Activated B cell treated with CpG ODN at 0.5 μM for 24 hours (primary cell): ENCODE measurements at regions not wholly inside any gene's neighbourhood (a gene's known extent, or its start where the extent isn't known, plus 50 kb on each side); places are given as distances from the start of the nearest gene placed in this dataset.
"Not testable (repeated sequence)": the region's sequence is repeated elsewhere in the genome, so short reads cannot be mapped to it uniquely, and the experiment has no call there.

Experiments
- ATAC-seq: fragments of 200-7000 bp; cut with Tn5 transposase; one replicate; pipeline ENCODE4 v1.10.0; 2021; ENCODE audit warnings: low read depth, mild to moderate bottlenecking, moderate library complexity
- CTCF ChIA-PET: fragments of 350-600 bp; sonication (Branson Sonifier 250); formaldehyde crosslinking; loops from one replicate; lab custom pipeline; 2021; ENCODE audit warnings: antibody characterized with exemption; lab: Charles Lee
- POLR2A ChIA-PET: fragments of 350-600 bp; sonication (Branson Sonifier 250); formaldehyde crosslinking; loops from one replicate; lab custom pipeline; 2021; ENCODE audit warnings: antibody characterized with exemption; lab: Charles Lee
- DNase-seq: peaks from one replicate; pipeline ENCODE4 v3.0.0; 2022
- H3K27ac Mint-ChIP-seq: one replicate; pipeline ENCODE4 v1.8.0; 2020; ENCODE audit warnings: mixed read lengths
- H3K27me3 Mint-ChIP-seq: one replicate; pipeline ENCODE4 v1.8.0; 2021; ENCODE audit warnings: mixed read lengths
- H3K36me3 Mint-ChIP-seq: one replicate; pipeline ENCODE4 v1.8.0; 2021; ENCODE audit warnings: low read depth, mixed read lengths
- H3K4me1 Mint-ChIP-seq: one replicate; pipeline ENCODE4 v1.8.0; 2021; ENCODE audit warnings: mixed read lengths
- H3K4me3 Mint-ChIP-seq: one replicate; pipeline ENCODE4 v1.8.0; 2020; ENCODE audit warnings: mild to moderate bottlenecking, mixed read lengths
- H3K9me3 Mint-ChIP-seq: one replicate; pipeline ENCODE4 v1.8.0; 2020; ENCODE audit warnings: mixed read lengths
- CTCF ChIP-seq: fragments of 200-600 bp; IDR thresholded peaks from one replicate; pipeline ENCODE4 v1.8.0; 2022; ENCODE audit warnings: antibody characterized with exemption, mild to moderate bottlenecking
- intact Hi-C: fragments of 100-400 bp; cut with micrococcal nuclease; formaldehyde crosslinking; loops from one replicate; pipeline ENCODE4 v1.15.1; 2024

DNA sequence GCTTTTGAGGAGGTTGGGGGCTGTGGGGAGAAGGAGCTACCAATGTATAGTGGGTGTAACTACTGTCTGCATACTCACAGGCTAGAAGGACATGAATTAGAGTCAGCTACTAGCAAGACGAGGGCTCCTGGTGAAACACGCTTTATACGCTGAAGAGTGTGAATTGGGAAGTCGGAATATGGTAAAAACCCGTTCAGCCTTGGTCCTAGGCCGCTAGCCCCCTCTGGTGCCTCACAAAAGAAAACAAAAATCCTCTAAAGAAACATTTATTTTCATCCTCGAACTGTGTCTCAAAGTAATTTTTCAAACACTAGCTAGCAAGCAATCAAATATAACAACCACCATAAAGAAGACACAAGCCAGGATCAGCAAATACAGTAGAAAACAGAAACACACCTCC lies 338.1 kb upstream of the SEMA3C start:
- no peak for TF ChIP-seq CTCF
- H3K27ac Mint-ChIP-seq = no peak overlapping the region
- no peak overlapping the region for H3K4me3 Mint-ChIP-seq
- POLR2A ChIA-PET = no interaction called here
- ATAC-seq (no peak), DNase-seq (no peak)
- H3K27me3 Mint-ChIP-seq = no peaks in the 10 kb centered on the region
- no peaks in the 10 kb centered on the region for H3K4me1 Mint-ChIP-seq
- H3K9me3 Mint-ChIP-seq = peaks cover 12% of the 10 kb centered on the region
- CTCF ChIA-PET = no interaction called here
- intact Hi-C loops = no loop called here
- no peaks in the 10 kb centered on the region for H3K36me3 Mint-ChIP-seq

GRCh38 chr7:81248420-81248819 lies 329.6 kb upstream of the SEMA3C start:
- ChIA-PET POLR2A (no interaction called here), CTCF (no interaction called here)
- Mint-ChIP-seq H3K9me3 (peaks cover 3% of the 10 kb centered on the region), H3K36me3 (no peaks in the 10 kb centered on the region), H3K4me3 (no peak overlapping the region), H3K4me1 (no peaks in the 10 kb centered on the region), H3K27ac (no peak overlapping the region), H3K27me3 (no peaks in the 10 kb centered on the region)
- TF ChIP-seq CTCF = no peak
- intact Hi-C loops = no loop called here
- ATAC-seq = no peak
- no peak for DNase-seq

- H3K4me3 Mint-ChIP-seq, ATAC-seq, CTCF ChIA-PET, H3K36me3 Mint-ChIP-seq, intact Hi-C loops, H3K27ac Mint-ChIP-seq, H3K27me3 Mint-ChIP-seq, DNase-seq, H3K9me3 Mint-ChIP-seq, H3K4me1 Mint-ChIP-seq, POLR2A ChIA-PET: not testable (repeated sequence)
These were observed 328.5 kb upstream of the SEMA3C start for GRCh38 chr7:81247364-81247763.

GRCh38 chr7:81245353-81245752 lies 326.5 kb upstream of the SEMA3C start:
- intact Hi-C loops = no loop called here

DNA sequence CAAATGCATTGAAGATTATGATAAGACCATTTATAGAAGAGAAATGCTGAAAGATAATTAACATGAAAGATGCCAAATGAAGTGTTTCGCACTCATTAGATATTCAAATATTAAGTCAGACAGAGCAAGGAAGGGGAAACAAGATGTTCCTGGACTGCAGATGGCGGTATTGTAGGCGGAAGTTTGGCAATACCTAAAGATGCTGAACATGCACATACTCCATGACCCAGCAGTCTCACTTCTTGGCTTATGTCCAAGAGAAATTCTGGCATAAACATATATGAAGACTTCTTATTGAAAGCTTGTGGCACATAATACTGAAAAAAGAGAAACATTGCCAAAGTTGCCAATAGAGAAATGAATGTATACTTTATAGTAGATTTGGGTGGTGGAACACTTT lies 325.4 kb upstream of the SEMA3C start:
- no peaks in the 10 kb centered on the region for H3K27me3 Mint-ChIP-seq
- no peak for DNase-seq
- H3K27ac Mint-ChIP-seq = no peak overlapping the region
- intact Hi-C loops = no loop called here
- ATAC-seq = no peak
- no peaks in the 10 kb centered on the region for H3K36me3 Mint-ChIP-seq
- ChIA-PET POLR2A (no interaction called here), CTCF (no interaction called here)
- H3K9me3 Mint-ChIP-seq = peaks cover 8% of the 10 kb centered on the region
- H3K4me3 Mint-ChIP-seq = no peak overlapping the region
- no peaks in the 10 kb centered on the region for H3K4me1 Mint-ChIP-seq
- TF ChIP-seq CTCF = no peak

More at GRCh38 chr7:81245353-81245752, 326.5 kb upstream of the SEMA3C start:
- Mint-ChIP-seq H3K4me1 (no peaks in the 10 kb centered on the region), H3K4me3 (no peak overlapping the region), H3K9me3 (peaks cover 8% of the 10 kb centered on the region), H3K27ac (no peak overlapping the region), H3K27me3 (no peaks in the 10 kb centered on the region), H3K36me3 (no peaks in the 10 kb centered on the region)
- ATAC-seq (no peak), DNase-seq (no peak)
- ChIA-PET CTCF (no interaction called here), POLR2A (no interaction called here)
- no peak for TF ChIP-seq CTCF

DNA sequence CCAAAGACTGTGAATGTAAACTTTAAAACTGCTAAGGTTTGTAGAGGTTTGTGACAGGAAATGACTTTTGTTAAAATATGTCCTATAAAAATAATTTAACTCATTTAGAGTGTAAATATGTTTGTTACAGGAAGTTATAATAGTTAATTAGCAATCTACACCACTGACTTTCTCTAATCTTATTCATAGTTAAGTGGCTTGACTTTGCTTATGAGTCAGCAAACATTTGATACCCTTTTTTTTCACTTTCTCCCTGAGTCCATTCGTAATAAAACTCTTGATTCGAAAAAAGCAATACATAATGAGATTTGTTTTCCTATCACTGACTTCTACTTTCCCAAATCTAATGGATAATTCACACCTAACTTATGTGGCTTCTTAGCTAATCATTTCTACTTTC lies 317.7 kb upstream of the SEMA3C start:
- DNase-seq (no peak), ATAC-seq (no peak)
- Mint-ChIP-seq H3K27ac (no peak overlapping the region), H3K36me3 (no peaks in the 10 kb centered on the region), H3K4me3 (no peak overlapping the region), H3K27me3 (no peaks in the 10 kb centered on the region), H3K9me3 (peaks cover 5% of the 10 kb centered on the region), H3K4me1 (no peaks in the 10 kb centered on the region)
- no peak for TF ChIP-seq CTCF
- intact Hi-C loops = no loop called here
- ChIA-PET CTCF (no interaction called here), POLR2A (no interaction called here)
